HepG2 (cell line): ENCODE measurements at regions not wholly inside any gene's neighbourhood (a gene's known extent, or its start where the extent isn't known, plus 50 kb on each side); places are given as distances from the start of the nearest gene placed in this dataset.

Experiments
- ATAC-seq: fragments of 200-7000 bp; cut with Tn5 transposase; 3 replicates; pipeline ENCODE4 v1.9.1; 2020; ENCODE audit warnings: mild to moderate bottlenecking, moderate library complexity
- BruUV-seq: library from RNA; stranded (reverse); fragments of 400-500 nt; replicated peaks from 2 replicates; lab custom pipeline; 2021; lab: Mats Ljungman, UMichigan
- CTCF ChIA-PET: fragments of 300-600 bp; formaldehyde crosslinking; extraction: SDS; loops from one replicate; lab custom pipeline; 2021; ENCODE audit warnings: low total read pairs, inconsistent platforms, low intra/inter-chr PET ratio; lab: Yijun Ruan, JAX
- POLR2A ChIA-PET: fragments of 350-600 bp; sonication (Branson Sonifier 250); formaldehyde crosslinking; loops from one replicate; lab custom pipeline; 2020; ENCODE audit warnings: antibody characterized with exemption, inconsistent platforms; lab: Yijun Ruan, JAX
- DNase-seq: peaks from one replicate; pipeline ENCODE4 v3.0.0-alpha.2; 2015; ENCODE audit warnings: low spot score
- FAIRE-seq: peaks from 3 replicates; lab custom pipeline; 2011; peaks lifted over from hg19 to GRCh38; lab: Jason Lieb, UNC
- H2AFZ ChIP-seq: one replicate; pipeline ENCODE4 v1.6.1; 2011; ENCODE audit warnings: low read length, inconsistent platforms
- H3K27ac ChIP-seq: fragments of 300-600 bp; 3 replicates; pipeline ENCODE4 v1.8.0; 2011; ENCODE audit warnings: mixed run types, mild to moderate bottlenecking, mixed read lengths, low read length, inconsistent platforms; ENCODE audit not compliant: insufficient read depth; ENCODE audit errors: extremely low read length
- H3K27me3 ChIP-seq, 2 experiments: fragments of 200-600 bp in 1 of 2; 2 replicates in 1 of 2; 3 replicates in 1 of 2; pipeline versions ENCODE4 v1.6.0 to v1.8.0; 2011; ENCODE audit warnings: low read length in 2 of 2, mild to moderate bottlenecking in 2 of 2, moderate library complexity in 2 of 2, inconsistent platforms in 1 of 2; ENCODE audit not compliant: insufficient read depth in 2 of 2, control insufficient read depth in 1 of 2
- H3K36me3 ChIP-seq, 2 experiments: fragments of 200-600 bp in 1 of 2; replicated peaks in 1 of 2; 2 replicates in 1 of 2; 3 replicates in 1 of 2; pipeline versions ENCODE4 v1.5.1 to v1.8.0; 2011; ENCODE audit warnings: low read length in 2 of 2, inconsistent platforms in 1 of 2; ENCODE audit not compliant: insufficient read depth in 2 of 2, control insufficient read depth in 1 of 2
- H3K4me1 ChIP-seq: 2 replicates; pipeline ENCODE4 v1.5.1; 2012; ENCODE audit warnings: low read length, inconsistent platforms; ENCODE audit not compliant: insufficient read depth
- H3K4me2 ChIP-seq: 2 replicates; pipeline ENCODE4 v1.6.0; 2011; ENCODE audit warnings: low read depth, low read length, inconsistent platforms
- H3K4me3 ChIP-seq, 3 experiments: fragments of 200-600 bp in 1 of 3; sonication (generic), shearing (Covaris generic) in 1 of 3; replicated peaks in 1 of 3; 2 replicates each; pipeline ENCODE4 v1.5.1; 2011 to 2016; ENCODE audit warnings: low read length in 3 of 3, inconsistent platforms in 2 of 3, low read depth in 2 of 3, mild to moderate bottlenecking in 2 of 3, control low read depth in 1 of 3, mixed read lengths in 1 of 3; ENCODE audit not compliant: insufficient read depth in 1 of 3
- H3K79me2 ChIP-seq: one replicate; pipeline ENCODE4 v1.6.1; 2011; ENCODE audit warnings: low read length, inconsistent platforms; ENCODE audit not compliant: insufficient read depth
- H3K9ac ChIP-seq: 2 replicates; pipeline ENCODE4 v1.6.0; 2011; ENCODE audit warnings: mild to moderate bottlenecking, low read depth, low read length, inconsistent platforms; ENCODE audit not compliant: insufficient read depth
- H3K9me3 ChIP-seq: 2 replicates; pipeline ENCODE4 v1.5.1; 2012; ENCODE audit warnings: mild to moderate bottlenecking, low read length
- H4K20me1 ChIP-seq: 2 replicates; pipeline ENCODE4 v1.6.0; 2011; ENCODE audit warnings: inconsistent platforms, mild to moderate bottlenecking, low read length, moderate library complexity; ENCODE audit not compliant: insufficient read depth
- HDAC6 ChIP-seq: fragments of 200-600 bp; sonication (generic); IDR thresholded peaks from 2 replicates; pipeline ENCODE4 v1.7.0; 2017; ENCODE audit warnings: mild to moderate bottlenecking, antibody characterized with exemption, low read length, low read depth
- MAFF ChIP-seq: IDR thresholded peaks from 2 replicates; pipeline ENCODE4 v1.6.1; 2011; ENCODE audit warnings: low read depth, low read length, improper control_type of control experiment
- MAFK ChIP-seq, 2 experiments: IDR thresholded peaks in 1 of 2; conservative IDR thresholded peaks in 1 of 2; 2 replicates each; pipeline ENCODE4 v1.6.1; 2011; ENCODE audit warnings: improper control_type of control experiment in 2 of 2, low read length in 2 of 2
- ZFP36L1 ChIP-seq: sonication (generic); formaldehyde crosslinking; IDR thresholded peaks from 2 replicates; pipeline ENCODE4 v1.8.0; 2022; ENCODE audit warnings: mild to moderate bottlenecking, missing genetic modification reagents, moderate library complexity
- ZKSCAN1 ChIP-seq: fragments of 150-350 bp; IDR thresholded peaks from 2 replicates; pipeline ENCODE4 v1.6.1; 2014; ENCODE audit warnings: low read length
- ZNF274 ChIP-seq: sonication (generic); formaldehyde crosslinking; IDR thresholded peaks from 2 replicates; pipeline ENCODE4 v1.5.1; 2020; ENCODE audit warnings: mild to moderate bottlenecking, missing genetic modification reagents
- WGBS: methylation state at CpG from one replicate; pipeline ENCODE4 v1.1.6; 2017; ENCODE audit warnings: low lambda C conversion rate; 5-methylcytosine and 5-hydroxymethylcytosine counted together
- in situ Hi-C: cut with HindIII; loops from 2 replicates; pipeline ENCODE4 v1.10.0; 2017; ENCODE audit warnings: low pct_unique_long_range_greater_than_20kb; ENCODE audit not compliant: extremely low pct_ligation_motif_present
- intact Hi-C: fragments of 100-400 bp; cut with micrococcal nuclease; formaldehyde crosslinking; loops from one replicate; pipeline ENCODE4 v1.10.0; 2022; ENCODE audit not compliant: unreplicated experiment

DNA sequence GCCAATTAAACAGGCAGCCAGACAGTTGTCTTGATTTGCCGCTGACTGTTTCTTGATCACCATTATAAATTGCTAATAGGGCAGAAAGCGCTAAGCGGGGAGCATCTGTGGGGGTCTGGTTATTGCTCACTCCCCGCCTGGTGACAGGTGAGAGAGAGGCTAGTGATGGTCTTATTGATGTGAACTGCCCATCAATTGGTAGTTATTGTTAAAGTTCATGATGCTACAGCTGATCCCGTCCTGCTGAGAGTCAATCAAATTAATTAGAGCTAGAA is 148.5 kb downstream of the LNPK start:
- no peaks in the 10 kb centered on the region for H4K20me1 ChIP-seq
- ChIA-PET CTCF (no interaction called here), POLR2A (no interaction called here)
- H3K9ac ChIP-seq: no peak overlapping the region
- no peak overlapping the region for H3K4me2 ChIP-seq
- 0 out of 5 replicates have a peak, but pooled peaks cover 0 to 5% of the 10 kb centered on the region in 2 experiments for H3K27me3 ChIP-seq
- H3K79me2 ChIP-seq: no peaks in the 10 kb centered on the region
- BruUV-seq: no TSS peak
- H2AFZ ChIP-seq: no peak overlapping the region
- intact Hi-C loops (no loop called here), in situ Hi-C loops (no loop called here)
- H3K4me3 ChIP-seq: no peak overlapping the region
- no peaks in the 10 kb centered on the region for H3K36me3 ChIP-seq
- no peaks in the 10 kb centered on the region for H3K9me3 ChIP-seq
- H3K4me1 ChIP-seq: no peaks in the 10 kb centered on the region
- FAIRE-seq: no peak
- ATAC-seq: no peak
- 49% methylated on average over 5 of the region's 5 CpGs for WGBS
- TF ChIP-seq HDAC6 (no peak), ZKSCAN1 (no peak)
- H3K27ac ChIP-seq: no peak overlapping the region
- DNase-seq: no peak

DNA sequence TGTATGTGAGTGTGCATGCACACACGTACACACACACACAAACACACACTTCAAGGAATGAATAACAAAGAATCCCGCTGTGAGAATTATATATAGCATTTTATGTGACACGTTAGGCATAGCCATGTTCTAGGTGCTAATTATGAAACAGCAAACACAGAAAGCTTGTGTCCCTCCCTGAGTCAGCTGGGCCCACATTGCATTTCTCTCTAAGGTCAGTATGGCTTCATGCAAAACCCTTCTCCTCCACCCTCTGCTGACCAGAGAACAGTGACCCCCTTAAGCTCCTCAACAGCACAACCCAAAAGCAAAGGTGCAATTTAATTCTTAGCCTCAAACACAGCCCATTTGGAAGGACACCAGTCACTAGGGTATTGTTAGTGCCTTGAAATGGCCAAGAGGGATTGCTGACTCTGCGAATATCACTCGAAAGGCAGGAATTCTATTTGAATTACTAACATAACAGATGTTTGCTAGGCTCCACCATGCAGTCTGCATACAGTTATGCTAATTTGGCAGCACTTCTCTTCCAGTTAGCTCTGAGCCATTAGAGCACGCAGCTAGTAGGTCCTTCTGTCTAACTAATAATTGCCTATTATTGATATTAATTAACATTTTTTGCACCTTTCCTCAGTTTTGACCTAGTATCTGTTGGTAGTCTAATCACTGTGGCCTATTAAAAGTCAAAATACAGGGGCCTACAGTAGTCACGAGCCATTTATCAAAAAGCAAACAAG is 149.0 kb downstream of the LNPK start:
- CTCF ChIA-PET: no interaction called here
- intact Hi-C loops (no loop called here), in situ Hi-C loops (no loop called here)
- H3K27ac ChIP-seq: no peak overlapping the region
- no peaks in the 10 kb centered on the region for H4K20me1 ChIP-seq
- no peaks in the 10 kb centered on the region for H3K36me3 ChIP-seq
- no peak overlapping the region for H3K9ac ChIP-seq
- POLR2A ChIA-PET: no interaction called here
- no peak for DNase-seq
- H2AFZ ChIP-seq: no peak overlapping the region
- no peaks in the 10 kb centered on the region for H3K79me2 ChIP-seq
- ATAC-seq: no peak
- no TSS peak for BruUV-seq
- TF ChIP-seq MAFF (peak; percentile 94), ZFP36L1 (CRISPR knock-in tag) (no peak), MAFK (conservative IDR thresholded peaks at IDR 0.05 in 1 of 2, IDR thresholded peaks at IDR 0.05 in 1 of 2; ENCODE audit: low read length in 2 of 2) (peak; percentile 94 to 96), ZNF274 (CRISPR knock-in tag) (no peak)
- H3K4me2 ChIP-seq: no peak overlapping the region
- FAIRE-seq: no peak
- H3K4me3 ChIP-seq: no peak overlapping the region
- H3K4me1 ChIP-seq: no peaks in the 10 kb centered on the region
- 37% methylated on average over 7 of the region's 7 CpGs for whole genome bisulfite sequencing
- H3K27me3 ChIP-seq: 0 out of 5 replicates have a peak, but pooled peaks cover 0 to 5% of the 10 kb centered on the region in 2 experiments
- H3K9me3 ChIP-seq: no peaks in the 10 kb centered on the region
